ENCODE measurements at regions not wholly inside any gene's neighbourhood (a gene's known extent, or its start where the extent isn't known, plus 50 kb on each side); places are given as distances from the start of the nearest gene placed in this dataset.

DNA sequence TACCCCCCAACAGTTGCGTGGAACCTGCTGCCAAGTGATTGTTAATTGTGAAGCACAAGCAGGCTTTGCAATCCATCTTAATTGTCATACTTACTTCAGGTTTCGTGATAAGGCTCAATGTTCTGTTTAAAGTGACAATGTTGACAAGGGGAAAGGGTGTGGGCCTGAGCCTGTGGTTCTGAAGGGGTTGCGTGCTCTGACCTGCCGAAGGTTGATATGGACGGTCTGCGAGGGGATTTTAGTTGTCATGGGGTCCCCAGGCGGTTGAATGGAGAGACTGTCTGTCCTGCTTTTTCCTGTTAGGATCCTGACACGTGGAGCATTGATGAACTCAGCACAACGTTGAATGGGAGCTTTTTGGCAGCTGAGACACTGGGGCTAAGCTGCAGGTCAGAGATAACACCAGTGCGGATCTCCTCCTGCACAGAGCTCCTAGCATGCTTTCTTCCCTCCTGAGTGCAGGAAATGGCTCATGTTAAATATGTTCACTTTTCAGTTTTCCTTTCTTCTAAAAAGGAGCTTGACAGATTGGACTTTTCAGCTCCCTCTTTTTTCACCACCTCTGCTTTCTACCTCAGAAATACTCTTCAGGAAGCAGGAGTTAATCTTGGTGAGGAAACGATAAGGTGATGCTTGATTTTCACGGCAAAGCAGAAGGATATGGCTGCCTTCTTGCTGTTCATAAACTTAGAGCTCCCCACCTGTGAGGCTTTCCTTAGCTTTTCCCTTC is 62.9 kb upstream of the ZEB2 start:
- no peak overlapping the region for H3K27ac ChIP-seq (ENCODE audit: low read length)
- H3K4me1 ChIP-seq (ENCODE audit: insufficient read depth, low read length), result peaks cover 20% of the 10 kb centered on the region
- H3K9ac ChIP-seq (ENCODE audit: low read depth, low read length), result no peak overlapping the region
- no peaks in the 10 kb centered on the region for H3K36me3 ChIP-seq (ENCODE audit: insufficient read depth, low read depth, low read length)
- no peak overlapping the region for H3K4me3 ChIP-seq (ENCODE audit: low read length)
- H3K27me3 ChIP-seq (ENCODE audit: insufficient read depth, low read length), result no peaks in the 10 kb centered on the region
- no peaks in the 10 kb centered on the region for H3K9me3 ChIP-seq (ENCODE audit: insufficient read depth, low read depth, low read length)

GRCh38 chr2:144580521-144581161 is 60.7 kb upstream of the ZEB2 start:
- H3K4me1 ChIP-seq (ENCODE audit: insufficient read depth, low read length), result peaks cover 20% of the 10 kb centered on the region
- H3K36me3 ChIP-seq (ENCODE audit: insufficient read depth, low read depth, low read length), result no peaks in the 10 kb centered on the region
- H3K9ac ChIP-seq (ENCODE audit: low read depth, low read length), result no peak overlapping the region
- H3K4me3 ChIP-seq (ENCODE audit: low read length), result no peak overlapping the region
- H3K27ac ChIP-seq (ENCODE audit: low read length), result no peak overlapping the region
- H3K9me3 ChIP-seq (ENCODE audit: insufficient read depth, low read depth, low read length), result no peaks in the 10 kb centered on the region
- no peaks in the 10 kb centered on the region for H3K27me3 ChIP-seq (ENCODE audit: insufficient read depth, low read length)

DNA sequence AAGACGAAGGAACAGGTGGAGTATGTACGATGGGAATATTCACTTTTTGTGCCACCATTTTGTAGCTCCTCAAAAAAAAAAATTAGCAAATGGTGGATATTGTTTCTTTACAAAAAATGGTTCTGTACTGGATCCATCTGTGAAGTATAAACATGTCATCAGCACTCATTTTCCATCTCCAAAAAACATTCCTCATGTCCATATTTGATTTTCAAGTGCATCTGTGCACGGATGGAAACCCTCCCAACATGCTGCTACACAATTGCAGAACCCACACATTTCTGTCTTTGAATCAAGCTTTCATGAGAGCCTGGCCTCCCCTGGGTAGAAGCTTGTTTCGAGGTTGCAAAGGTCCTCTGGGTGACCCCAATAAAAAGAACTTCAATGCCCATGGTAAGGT is 59.6 kb upstream of the ZEB2 start:
- Histone ChIP-seq H3K4me1 (ENCODE audit: insufficient read depth, low read length) (peaks cover 20% of the 10 kb centered on the region), H3K27ac (ENCODE audit: low read length) (no peak overlapping the region), H3K27me3 (ENCODE audit: insufficient read depth, low read length) (no peaks in the 10 kb centered on the region), H3K9ac (ENCODE audit: low read depth, low read length) (no peak overlapping the region), H3K9me3 (ENCODE audit: insufficient read depth, low read depth, low read length) (no peaks in the 10 kb centered on the region), H3K36me3 (ENCODE audit: insufficient read depth, low read depth, low read length) (no peaks in the 10 kb centered on the region), H3K4me3 (ENCODE audit: low read length) (no peak overlapping the region)

- Histone ChIP-seq H3K4me3 (ENCODE audit: low read length) (no peak overlapping the region), H3K27me3 (ENCODE audit: insufficient read depth, low read length) (no peaks in the 10 kb centered on the region), H3K4me1 (ENCODE audit: insufficient read depth, low read length) (peaks cover 20% of the 10 kb centered on the region; the same call in 1 of the 2 replicates), H3K27ac (ENCODE audit: low read length) (no peak overlapping the region), H3K36me3 (ENCODE audit: insufficient read depth, low read depth, low read length) (no peaks in the 10 kb centered on the region), H3K9me3 (ENCODE audit: insufficient read depth, low read depth, low read length) (no peaks in the 10 kb centered on the region), H3K9ac (ENCODE audit: low read depth, low read length) (no peak overlapping the region)
Measured at GRCh38 chr2:144578099-144578498, 58.2 kb upstream of the ZEB2 start.

DNA sequence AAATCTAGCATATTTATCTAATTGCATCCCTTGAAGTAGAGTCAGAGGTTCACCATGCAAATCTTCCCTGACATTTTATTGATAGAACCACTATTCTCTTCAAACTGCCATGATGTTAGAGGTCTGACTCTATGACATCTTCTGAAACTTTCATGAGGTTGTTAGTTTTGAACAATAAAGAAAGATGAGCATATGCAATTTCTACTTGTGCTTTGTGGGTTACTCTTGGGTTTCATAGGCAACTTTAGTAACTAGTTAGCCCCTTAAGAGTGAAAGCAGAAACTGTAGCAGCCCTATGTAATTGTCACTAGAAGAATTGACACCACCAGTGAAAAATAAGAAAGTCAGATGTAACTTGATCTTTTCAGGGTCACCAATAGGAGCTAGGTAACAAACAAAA is 53.1 kb upstream of the ZEB2 start:
- Histone ChIP-seq H3K27me3 (ENCODE audit: insufficient read depth, low read length) (no peaks in the 10 kb centered on the region), H3K27ac (ENCODE audit: low read length) (no peak overlapping the region), H3K9ac (ENCODE audit: low read depth, low read length) (no peak overlapping the region), H3K4me1 (ENCODE audit: insufficient read depth, low read length) (peaks cover 10% of the 10 kb centered on the region; the same call in 1 of the 2 replicates), H3K4me3 (ENCODE audit: low read length) (no peak overlapping the region), H3K9me3 (ENCODE audit: insufficient read depth, low read depth, low read length) (no peaks in the 10 kb centered on the region), H3K36me3 (ENCODE audit: insufficient read depth, low read depth, low read length) (no peaks in the 10 kb centered on the region)

DNA sequence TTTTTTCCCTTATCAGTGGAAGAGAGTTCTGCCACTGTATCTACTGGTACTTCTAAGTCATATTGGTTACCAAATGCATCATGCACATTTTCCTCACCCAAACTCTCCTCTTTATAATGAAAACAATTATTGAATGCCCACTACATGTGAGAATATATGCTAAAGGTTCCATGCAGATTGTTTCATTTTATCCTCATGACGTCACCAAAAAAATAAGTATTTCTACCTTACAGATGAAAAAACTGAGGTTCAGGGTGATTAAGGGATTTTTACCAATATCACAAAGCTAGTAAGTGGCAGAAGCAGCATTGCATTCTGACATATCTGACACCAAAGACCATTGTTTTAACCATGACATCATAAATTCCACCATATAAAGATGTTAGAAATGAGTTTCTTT is 51.9 kb upstream of the ZEB2 start:
- Histone ChIP-seq H3K9ac (ENCODE audit: low read depth, low read length) (no peak overlapping the region), H3K4me1 (ENCODE audit: insufficient read depth, low read length) (peaks cover 19% of the 10 kb centered on the region), H3K9me3 (ENCODE audit: insufficient read depth, low read depth, low read length) (no peaks in the 10 kb centered on the region), H3K27ac (ENCODE audit: low read length) (no peak overlapping the region), H3K4me3 (ENCODE audit: low read length) (no peak overlapping the region), H3K36me3 (ENCODE audit: insufficient read depth, low read depth, low read length) (no peaks in the 10 kb centered on the region), H3K27me3 (ENCODE audit: insufficient read depth, low read length) (no peaks in the 10 kb centered on the region)

GRCh38 chr2:144570566-144570965 is 50.6 kb upstream of the ZEB2 start:
- Histone ChIP-seq H3K27ac (ENCODE audit: low read length) (no peak overlapping the region), H3K36me3 (ENCODE audit: insufficient read depth, low read depth, low read length) (no peaks in the 10 kb centered on the region), H3K9me3 (ENCODE audit: insufficient read depth, low read depth, low read length) (no peaks in the 10 kb centered on the region), H3K9ac (ENCODE audit: low read depth, low read length) (no peak overlapping the region), H3K4me3 (ENCODE audit: low read length) (no peak overlapping the region), H3K4me1 (ENCODE audit: insufficient read depth, low read length) (peaks cover 26% of the 10 kb centered on the region), H3K27me3 (ENCODE audit: insufficient read depth, low read length) (no peaks in the 10 kb centered on the region)
